ENCODE measurements at regions not wholly inside any gene's neighbourhood (a gene's known extent, or its start where the extent isn't known, plus 50 kb on each side); places are given as distances from the start of the nearest gene placed in this dataset.

DNA sequence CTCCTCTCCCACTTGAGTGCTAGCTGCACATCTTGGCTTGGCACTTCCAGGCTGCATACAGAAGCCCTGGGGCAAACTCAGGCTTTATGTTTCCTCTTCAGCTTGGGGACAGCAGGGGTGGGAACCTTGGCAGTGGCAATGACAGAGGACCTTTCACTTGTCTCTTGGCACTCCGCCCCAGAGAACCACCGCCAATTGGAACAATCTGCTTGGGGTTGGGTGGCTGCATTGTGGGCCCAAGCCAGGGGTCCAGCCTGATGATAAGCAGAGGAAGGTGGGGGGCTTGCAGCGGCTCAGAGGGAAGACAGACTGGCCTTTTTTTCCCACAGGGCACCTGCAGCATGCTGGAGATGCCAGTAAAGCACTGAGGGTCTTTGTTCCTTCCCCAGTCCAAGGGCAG lies 179.0 kb upstream of the NMUR2 start:
- in situ Hi-C loops (cut with HindIII; ENCODE audit: low pct_ligation_motif_present, low sequenced_read_pairs) = no loop called here
- no peak overlapping the region for H3K4me3 ChIP-seq (ENCODE audit: low read depth, low read length)
- no peak for TF ChIP-seq CTCF (IDR thresholded peaks at IDR 0.05; ENCODE audit: low read depth, low read length, missing control alignments)
- H3K27me3 ChIP-seq (replicated peaks) = no peaks in the 10 kb centered on the region
- no peak overlapping the region for H3K27ac ChIP-seq
- DNase-seq = no peak
- H3K36me3 ChIP-seq (replicated peaks) = no peaks in the 10 kb centered on the region

GRCh38 chr5:152592416-152592815 lies 187.3 kb upstream of the NMUR2 start:
- H3K4me3 ChIP-seq (ENCODE audit: low read depth, low read length) = no peak overlapping the region
- H3K27ac ChIP-seq = no peak overlapping the region
- no peaks in the 10 kb centered on the region for H3K27me3 ChIP-seq (replicated peaks)
- no peak for TF ChIP-seq CTCF (IDR thresholded peaks at IDR 0.05; ENCODE audit: low read depth, low read length, missing control alignments)
- in situ Hi-C loops (cut with HindIII; ENCODE audit: low pct_ligation_motif_present, low sequenced_read_pairs) = no loop called here
- H3K36me3 ChIP-seq (replicated peaks) = no peaks in the 10 kb centered on the region
- DNase-seq = no peak

DNA sequence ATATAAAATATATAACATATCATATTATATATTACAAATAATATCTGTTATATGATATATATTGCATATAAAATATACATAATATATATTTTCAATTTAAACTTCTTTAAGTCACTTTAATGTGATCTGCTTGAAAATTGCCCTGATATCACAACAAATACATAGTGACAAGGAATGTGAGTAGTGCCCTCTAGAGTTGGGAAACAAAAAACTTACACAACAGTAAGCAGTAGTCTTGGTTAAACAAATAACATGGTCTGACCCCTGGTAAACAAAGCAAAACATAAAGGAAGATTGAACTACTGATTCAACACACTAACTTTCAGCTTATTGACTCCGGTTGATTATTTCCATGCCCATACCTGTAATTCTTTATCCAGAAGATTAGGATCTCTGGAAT lies 188.3 kb upstream of the NMUR2 start:
- in situ Hi-C loops (cut with HindIII; ENCODE audit: low pct_ligation_motif_present, low sequenced_read_pairs) = no loop called here

DNA sequence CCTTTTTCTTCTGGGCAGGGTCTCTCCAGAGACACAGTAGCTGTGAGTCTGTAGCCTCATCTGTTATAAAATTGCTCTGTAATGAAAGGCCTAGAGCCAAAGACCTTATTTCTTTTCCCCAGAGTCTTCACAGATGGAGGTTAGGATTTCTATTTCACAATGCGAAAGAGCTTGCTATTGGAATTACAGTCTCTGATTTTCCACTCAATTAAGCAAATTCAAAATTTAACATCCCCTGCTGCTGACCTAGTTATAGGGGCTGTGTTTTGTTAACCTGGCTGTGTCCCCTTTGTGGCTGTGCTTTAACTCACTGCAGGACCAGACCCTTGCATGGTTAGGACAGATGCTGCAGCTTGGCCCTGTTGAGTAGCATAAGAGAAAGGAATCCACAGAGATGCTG lies 190.3 kb upstream of the NMUR2 start:
- Histone ChIP-seq H3K36me3 (replicated peaks) (no peaks in the 10 kb centered on the region), H3K27ac (no peak overlapping the region), H3K27me3 (replicated peaks) (no peaks in the 10 kb centered on the region), H3K4me3 (ENCODE audit: low read depth, low read length) (no peak overlapping the region)
- no peak for TF ChIP-seq CTCF (IDR thresholded peaks at IDR 0.05; ENCODE audit: low read depth, low read length, missing control alignments)
- DNase-seq = no peak
- in situ Hi-C loops (cut with HindIII; ENCODE audit: low pct_ligation_motif_present, low sequenced_read_pairs) = no loop called here

More for the DNA sequence above, 188.3 kb upstream of the NMUR2 start:
- DNase-seq = no peak
- H3K36me3 ChIP-seq (replicated peaks) = no peaks in the 10 kb centered on the region
- H3K27ac ChIP-seq = no peak overlapping the region
- no peak for TF ChIP-seq CTCF (IDR thresholded peaks at IDR 0.05; ENCODE audit: low read depth, low read length, missing control alignments)
- H3K27me3 ChIP-seq (replicated peaks) = no peaks in the 10 kb centered on the region
- H3K4me3 ChIP-seq (ENCODE audit: low read depth, low read length) = no peak overlapping the region

- no peak for DNase-seq
- Histone ChIP-seq H3K4me3 (ENCODE audit: low read depth, low read length) (no peak overlapping the region), H3K27me3 (replicated peaks) (no peaks in the 10 kb centered on the region), H3K27ac (no peak overlapping the region), H3K36me3 (replicated peaks) (no peaks in the 10 kb centered on the region)
- TF ChIP-seq CTCF (IDR thresholded peaks at IDR 0.05; ENCODE audit: low read depth, low read length, missing control alignments) = no peak
- in situ Hi-C loops (cut with HindIII; ENCODE audit: low pct_ligation_motif_present, low sequenced_read_pairs) = no loop called here
Observed at GRCh38 chr5:152599096-152599495, 194.0 kb upstream of the NMUR2 start.

Measured in brain microvascular endothelial cell (primary cell).